GM19467 (cell line): ENCODE measurements at regions not wholly inside any gene's neighbourhood (a gene's known extent, or its start where the extent isn't known, plus 50 kb on each side); places are given as distances from the start of the nearest gene placed in this dataset.

Experiments used
- ATAC-seq: cut with Tn5 transposase; IDR thresholded peaks from one replicate; pipeline ENCODE4 v1.9.1; 2021; ENCODE audit warnings: mild to moderate bottlenecking, moderate library complexity; ENCODE audit not compliant: unreplicated experiment

GRCh38 chr16:64312980-64313379 lies 808.9 kb downstream of the CDH11 start:
- ATAC-seq = no peak

- ATAC-seq = no peak
Measured at GRCh38 chr16:64312292-64312691, 809.6 kb downstream of the CDH11 start.

- no peak for ATAC-seq
Measured at GRCh38 chr16:64311241-64311640, 810.6 kb downstream of the CDH11 start.

- no peak for ATAC-seq
Measured at GRCh38 chr16:64309398-64310110, 812.3 kb downstream of the CDH11 start.

- ATAC-seq = no peak
Measured at GRCh38 chr16:64308721-64309120, 813.1 kb downstream of the CDH11 start.

GRCh38 chr16:64307431-64307830 lies 814.4 kb downstream of the CDH11 start:
- ATAC-seq = no peak

- no peak for ATAC-seq
Measured at GRCh38 chr16:64305663-64306062, 816.2 kb downstream of the CDH11 start.

GRCh38 chr16:64304951-64305350 lies 816.9 kb downstream of the CDH11 start:
- ATAC-seq = no peak

GRCh38 chr16:64304396-64304795 lies 817.5 kb downstream of the CDH11 start:
- no peak for ATAC-seq

- no peak for ATAC-seq
Measured at GRCh38 chr16:64297863-64298600, 823.8 kb downstream of the CDH11 start.

GRCh38 chr16:64295466-64295865 lies 826.4 kb downstream of the CDH11 start:
- ATAC-seq = no peak

- no peak for ATAC-seq
Measured at GRCh38 chr16:64292953-64293352, 828.9 kb downstream of the CDH11 start.

GRCh38 chr16:64292161-64292560 lies 829.7 kb downstream of the CDH11 start:
- ATAC-seq = no peak

GRCh38 chr16:64290461-64290860 lies 831.4 kb downstream of the CDH11 start:
- no peak for ATAC-seq

- no peak for ATAC-seq
Measured at GRCh38 chr16:64287655-64288528, 834.0 kb downstream of the CDH11 start.

- no peak for ATAC-seq
Measured at GRCh38 chr16:64282181-64282580, 839.7 kb downstream of the CDH11 start.

GRCh38 chr16:64280317-64280716 lies 841.5 kb downstream of the CDH11 start:
- ATAC-seq = no peak

- no peak for ATAC-seq
Measured at GRCh38 chr16:64278196-64278595, 843.7 kb downstream of the CDH11 start.

GRCh38 chr16:64276646-64277045 lies 845.2 kb downstream of the CDH11 start:
- no peak for ATAC-seq

GRCh38 chr16:64272028-64272427 lies 849.8 kb downstream of the CDH11 start:
- no peak for ATAC-seq

- no peak for ATAC-seq
Measured at GRCh38 chr16:64269756-64270155, 852.1 kb downstream of the CDH11 start.
